ENCODE measurements at regions not wholly inside any gene's neighbourhood (a gene's known extent, or its start where the extent isn't known, plus 50 kb on each side); places are given as distances from the start of the nearest gene placed in this dataset.

DNA sequence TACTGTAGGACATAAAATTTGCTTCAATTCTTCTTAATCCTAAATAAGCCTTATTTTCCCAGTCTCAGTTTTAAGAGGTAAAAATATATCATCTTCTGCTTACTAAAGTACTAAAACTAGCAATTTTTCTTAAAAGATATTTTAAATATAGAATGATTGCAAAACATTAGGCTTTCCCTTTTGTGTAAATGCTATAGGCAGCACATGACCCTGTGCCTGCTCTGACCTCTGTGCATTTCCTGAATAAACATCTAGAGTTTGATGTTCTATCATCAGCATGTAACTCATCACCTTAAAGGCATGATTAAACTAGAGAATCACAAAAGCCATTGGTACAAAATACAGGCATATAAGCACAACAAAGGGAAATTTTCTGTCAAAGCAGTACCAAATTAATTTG, 422.7 kb downstream of the TFAP2B start:
- no peak for DNase-seq (ENCODE audit: low read depth)
- H3K4me3 ChIP-seq (ENCODE audit: low read depth, low read length), result no peak overlapping the region
- TF ChIP-seq, protein P1, sequence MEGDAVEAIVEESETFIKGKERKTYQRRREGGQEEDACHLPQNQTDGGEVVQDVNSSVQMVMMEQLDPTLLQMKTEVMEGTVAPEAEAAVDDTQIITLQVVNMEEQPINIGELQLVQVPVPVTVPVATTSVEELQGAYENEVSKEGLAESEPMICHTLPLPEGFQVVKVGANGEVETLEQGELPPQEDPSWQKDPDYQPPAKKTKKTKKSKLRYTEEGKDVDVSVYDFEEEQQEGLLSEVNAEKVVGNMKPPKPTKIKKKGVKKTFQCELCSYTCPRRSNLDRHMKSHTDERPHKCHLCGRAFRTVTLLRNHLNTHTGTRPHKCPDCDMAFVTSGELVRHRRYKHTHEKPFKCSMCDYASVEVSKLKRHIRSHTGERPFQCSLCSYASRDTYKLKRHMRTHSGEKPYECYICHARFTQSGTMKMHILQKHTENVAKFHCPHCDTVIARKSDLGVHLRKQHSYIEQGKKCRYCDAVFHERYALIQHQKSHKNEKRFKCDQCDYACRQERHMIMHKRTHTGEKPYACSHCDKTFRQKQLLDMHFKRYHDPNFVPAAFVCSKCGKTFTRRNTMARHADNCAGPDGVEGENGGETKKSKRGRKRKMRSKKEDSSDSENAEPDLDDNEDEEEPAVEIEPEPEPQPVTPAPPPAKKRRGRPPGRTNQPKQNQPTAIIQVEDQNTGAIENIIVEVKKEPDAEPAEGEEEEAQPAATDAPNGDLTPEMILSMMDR (IDR thresholded peaks at IDR 0.05; ENCODE audit: control insufficient read depth, extremely low read depth, insufficient read depth), result no peak

DNA sequence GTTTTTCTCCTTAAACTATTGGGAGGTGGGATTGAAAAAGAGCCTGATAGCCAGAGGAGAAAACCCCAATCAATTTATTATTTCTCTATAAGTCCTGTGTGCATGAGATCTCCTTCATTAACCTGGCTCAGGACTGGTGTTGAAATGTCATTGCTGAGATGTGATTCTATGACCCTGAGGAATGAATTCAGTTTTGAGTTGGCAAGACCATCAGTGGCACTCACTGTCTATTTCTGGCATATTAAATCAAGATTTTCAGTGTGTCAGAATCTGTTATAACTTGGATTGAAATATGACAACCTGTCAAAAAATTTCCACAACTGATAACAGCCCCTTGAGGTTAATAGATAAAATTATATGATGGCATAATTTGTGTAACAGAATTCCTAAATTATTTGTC, 431.1 kb downstream of the TFAP2B start:
- no peak for DNase-seq (ENCODE audit: low read depth)
- TF ChIP-seq, protein P1 (IDR thresholded peaks at IDR 0.05; ENCODE audit: control insufficient read depth, extremely low read depth, insufficient read depth), result no peak
- no peak overlapping the region for H3K4me3 ChIP-seq (ENCODE audit: low read depth, low read length)

DNA sequence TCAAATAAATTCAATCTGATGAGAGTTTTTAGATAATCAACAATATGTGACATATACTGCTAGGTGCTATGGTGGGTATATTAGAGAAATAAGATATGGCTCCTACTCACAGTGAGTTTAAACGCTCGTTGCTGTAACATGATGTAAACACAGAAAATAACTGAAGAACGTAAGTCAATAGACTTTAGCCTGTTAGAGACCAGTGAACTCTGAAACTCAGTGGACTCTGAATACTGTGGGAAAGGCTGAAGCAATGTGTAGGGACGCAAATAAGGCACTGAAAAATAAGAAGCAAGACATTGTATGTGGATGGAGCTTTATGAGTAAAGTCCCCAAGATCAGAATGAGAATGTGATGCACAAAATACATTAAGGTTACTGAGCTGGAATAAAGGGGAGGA, 431.6 kb downstream of the TFAP2B start:
- no peak overlapping the region for H3K4me3 ChIP-seq (ENCODE audit: low read depth, low read length)
- TF ChIP-seq, protein P1 (IDR thresholded peaks at IDR 0.05; ENCODE audit: control insufficient read depth, extremely low read depth, insufficient read depth), result no peak
- DNase-seq (ENCODE audit: low read depth), result no peak

DNA sequence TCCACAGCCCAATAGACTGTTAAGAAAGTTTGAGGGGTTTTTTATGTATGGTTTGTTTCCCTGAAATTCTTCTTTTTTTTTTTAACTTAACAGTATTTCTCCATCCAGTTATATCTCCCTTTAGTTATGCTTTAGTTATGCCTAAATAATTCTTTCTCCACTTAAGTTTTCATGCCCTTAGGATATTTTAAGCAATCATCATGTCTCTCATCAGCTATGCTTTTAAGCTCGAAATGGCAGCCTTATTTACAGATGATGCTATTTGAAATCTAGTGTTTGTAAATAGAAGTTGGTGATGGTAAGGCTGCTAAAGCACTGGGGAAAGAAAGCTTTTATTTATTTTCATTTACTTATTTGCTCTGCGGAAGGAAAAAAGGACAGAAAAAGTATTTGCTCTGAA, 439.3 kb downstream of the TFAP2B start:
- no peak for DNase-seq (ENCODE audit: low read depth)
- TF ChIP-seq, protein P1 (IDR thresholded peaks at IDR 0.05; ENCODE audit: control insufficient read depth, extremely low read depth, insufficient read depth), result no peak
- H3K4me3 ChIP-seq (ENCODE audit: low read depth, low read length), result no peak overlapping the region

DNA sequence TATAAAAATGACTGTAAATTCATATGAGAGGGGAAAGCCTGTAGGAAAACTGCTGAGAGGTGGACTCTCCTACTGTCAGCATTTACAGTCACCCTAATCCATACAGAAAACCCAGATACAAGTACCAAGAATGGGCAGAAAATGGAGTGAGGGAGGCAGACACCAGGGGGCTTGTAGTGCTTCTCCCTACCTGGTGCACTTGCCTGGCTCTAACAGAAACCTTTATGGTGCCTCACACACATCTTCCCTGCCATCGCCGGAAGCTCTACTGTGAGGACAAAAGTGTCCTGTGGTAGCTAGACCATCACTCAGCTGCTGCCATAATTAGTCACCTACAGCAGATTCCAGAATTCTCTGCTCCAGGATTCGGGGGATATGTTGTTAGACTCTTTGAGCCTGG, 441.3 kb downstream of the TFAP2B start:
- TF ChIP-seq, protein P1 (IDR thresholded peaks at IDR 0.05; ENCODE audit: control insufficient read depth, extremely low read depth, insufficient read depth), result no peak

DNA sequence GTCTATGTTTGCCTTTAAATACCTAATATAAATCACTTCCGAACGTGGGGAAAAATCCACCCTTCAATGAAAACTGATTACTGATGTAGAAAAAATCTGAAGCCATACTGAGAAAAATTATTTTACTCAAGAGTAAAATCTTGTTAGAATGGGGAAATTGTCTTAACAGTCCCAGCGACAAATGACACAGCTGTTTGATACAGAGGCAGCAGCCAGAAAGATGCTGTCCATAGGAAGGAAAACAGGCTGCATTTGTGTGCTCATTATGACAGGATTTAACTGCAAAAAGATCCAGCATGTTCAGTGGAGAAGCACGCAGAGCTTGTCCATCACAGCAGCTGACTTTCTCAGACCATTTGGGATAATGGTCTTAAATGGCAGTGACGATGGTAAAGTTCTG, 443.0 kb downstream of the TFAP2B start:
- TF ChIP-seq, protein P1 (IDR thresholded peaks at IDR 0.05; ENCODE audit: control insufficient read depth, extremely low read depth, insufficient read depth), result no peak
- no peak overlapping the region for H3K4me3 ChIP-seq (ENCODE audit: low read depth, low read length)
- no peak for DNase-seq (ENCODE audit: low read depth)

More for the DNA sequence above, 441.3 kb downstream of the TFAP2B start:
- H3K4me3 ChIP-seq (ENCODE audit: low read depth, low read length), result no peak overlapping the region
- DNase-seq (ENCODE audit: low read depth), result no peak

DNA sequence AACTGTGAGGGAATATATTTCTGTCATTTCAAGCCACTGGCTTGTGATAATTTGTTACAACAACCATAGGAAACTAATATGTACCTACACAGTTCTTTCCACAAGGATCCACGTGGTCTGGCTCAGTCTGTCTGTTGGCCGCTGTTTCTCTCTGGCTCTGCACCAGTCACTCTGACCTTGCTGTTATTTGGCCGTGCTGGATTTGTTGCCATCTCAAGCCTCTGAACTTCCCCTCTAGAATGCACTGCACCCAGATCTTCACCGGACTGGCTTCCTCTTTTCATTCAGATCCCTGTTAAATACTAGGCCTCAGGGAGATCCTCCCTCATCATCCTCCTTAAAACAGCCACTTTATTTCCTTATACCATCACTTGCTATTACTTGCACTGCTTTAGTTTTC, 446.8 kb downstream of the TFAP2B start:
- DNase-seq (ENCODE audit: low read depth), result no peak
- no peak overlapping the region for H3K4me3 ChIP-seq (ENCODE audit: low read depth, low read length)
- TF ChIP-seq, protein P1 (IDR thresholded peaks at IDR 0.05; ENCODE audit: control insufficient read depth, extremely low read depth, insufficient read depth), result no peak
